Dermis blood vessel endothelial cell (primary cell): ENCODE measurements at regions not wholly inside any gene's neighbourhood (a gene's known extent, or its start where the extent isn't known, plus 50 kb on each side); places are given as distances from the start of the nearest gene placed in this dataset.
A peak's percentile ranks its signal among the peaks of the same experiment; 100 is the strongest.

Experiments used
- DNase-seq: peaks from one replicate; pipeline ENCODE4 v3.0.0; 2010

DNA sequence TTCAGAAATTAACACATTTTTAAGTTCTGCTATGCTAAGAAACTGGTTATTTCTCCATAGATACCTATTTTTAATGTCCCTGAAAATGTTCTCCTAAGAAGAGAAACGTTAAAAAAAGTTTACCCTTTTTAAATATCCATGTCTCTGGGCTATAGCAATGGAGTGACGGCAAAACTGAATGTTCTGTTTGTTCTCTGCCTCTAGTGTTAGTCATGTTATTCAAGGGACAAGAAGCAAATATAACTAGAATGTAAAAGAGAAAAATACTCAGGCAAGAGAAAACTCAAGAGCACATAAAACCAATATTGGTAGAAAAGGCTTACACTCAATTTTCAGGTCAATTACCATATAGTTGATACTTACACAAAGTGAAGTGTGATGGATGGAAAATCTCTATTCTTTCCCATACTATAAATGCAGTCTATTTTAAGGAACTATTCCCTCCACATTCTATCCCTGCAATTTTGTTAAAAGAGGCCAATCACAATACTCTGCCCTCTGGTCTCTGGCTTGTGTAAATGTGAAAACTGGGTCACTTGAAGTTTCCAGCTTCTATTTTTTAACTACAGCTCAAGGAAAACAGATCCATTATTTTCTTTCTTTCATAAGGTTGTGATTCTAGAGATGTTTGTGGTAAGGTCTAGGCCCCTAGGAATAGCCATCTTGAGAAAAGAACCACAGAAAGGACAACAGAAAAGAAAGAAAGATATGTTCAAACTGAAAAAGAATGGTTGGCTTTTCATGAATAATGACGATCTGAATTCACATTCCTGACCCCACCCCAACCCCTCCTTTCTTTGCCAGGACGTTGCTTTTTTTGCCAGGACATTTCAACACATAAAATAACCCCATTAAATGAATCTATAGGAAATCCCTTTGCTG lies 200.3 kb upstream of the FAM83B start:
- DNase-seq = no peak

- DNase-seq = peak; percentile 48
Measured at GRCh38 chr6:54646951-54647664, 199.5 kb upstream of the FAM83B start.

- no peak for DNase-seq
Measured at GRCh38 chr6:54654381-54654780, 192.2 kb upstream of the FAM83B start.

GRCh38 chr6:54655162-54655561 lies 191.4 kb upstream of the FAM83B start:
- DNase-seq = no peak

DNA sequence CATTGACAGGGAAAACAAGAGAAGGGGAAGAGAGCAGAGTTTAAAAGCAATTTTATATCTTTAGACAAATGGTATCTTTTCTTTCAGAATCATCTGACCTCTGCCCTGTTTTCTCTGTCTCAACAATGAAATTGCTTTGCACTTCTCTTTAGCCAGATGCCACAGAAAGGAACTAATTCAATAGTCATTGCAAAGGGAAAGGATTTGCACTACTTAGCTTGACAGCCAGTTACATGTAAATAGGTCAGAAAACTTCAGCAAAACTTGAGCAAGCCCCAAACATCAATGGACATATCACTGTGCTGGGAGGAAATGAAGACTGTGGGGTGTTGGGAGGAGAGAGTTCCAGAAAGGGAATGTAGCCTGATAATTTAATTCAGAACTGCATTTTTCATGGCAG lies 181.3 kb upstream of the FAM83B start:
- no peak for DNase-seq

- DNase-seq = no peak
Measured at GRCh38 chr6:54680531-54680930, 166.0 kb upstream of the FAM83B start.

DNA sequence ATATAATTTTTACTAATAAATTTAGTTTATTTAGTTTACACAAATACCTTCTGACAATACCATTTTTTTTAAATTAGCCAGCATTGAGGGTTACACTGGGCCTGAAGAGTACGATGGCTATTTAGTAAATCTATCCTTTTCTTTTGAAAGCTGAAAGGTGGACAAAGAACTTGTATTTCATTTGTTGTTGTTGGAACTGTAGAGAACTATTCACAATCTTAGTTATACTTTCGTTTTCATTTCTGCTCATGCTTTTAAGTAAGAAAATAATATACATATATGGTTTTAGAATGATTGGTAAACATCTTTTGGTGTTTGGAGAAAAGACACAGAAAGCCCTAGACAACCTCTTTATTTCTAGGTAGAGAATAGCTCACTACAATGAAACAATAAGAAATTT lies 165.3 kb upstream of the FAM83B start:
- no peak for DNase-seq

DNA sequence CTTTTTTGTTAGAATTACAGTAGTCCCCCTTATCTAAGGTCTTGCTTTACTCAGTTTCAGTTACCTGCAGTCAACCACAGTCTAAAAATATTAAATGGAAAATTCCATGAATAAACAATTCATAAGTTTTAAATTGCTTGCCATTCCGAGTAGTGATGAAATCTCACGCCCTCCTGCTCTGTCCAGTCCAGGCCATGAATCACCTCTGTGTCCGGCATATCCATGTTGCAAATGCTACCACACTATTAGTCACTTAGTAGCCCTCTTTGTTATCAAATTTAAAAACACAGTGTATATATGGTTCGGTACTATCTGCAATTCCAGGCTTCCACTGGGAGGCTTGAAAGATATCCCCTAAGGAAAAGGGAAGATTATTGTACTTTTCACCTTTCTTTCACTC lies 164.6 kb upstream of the FAM83B start:
- DNase-seq = peak; percentile 37

DNA sequence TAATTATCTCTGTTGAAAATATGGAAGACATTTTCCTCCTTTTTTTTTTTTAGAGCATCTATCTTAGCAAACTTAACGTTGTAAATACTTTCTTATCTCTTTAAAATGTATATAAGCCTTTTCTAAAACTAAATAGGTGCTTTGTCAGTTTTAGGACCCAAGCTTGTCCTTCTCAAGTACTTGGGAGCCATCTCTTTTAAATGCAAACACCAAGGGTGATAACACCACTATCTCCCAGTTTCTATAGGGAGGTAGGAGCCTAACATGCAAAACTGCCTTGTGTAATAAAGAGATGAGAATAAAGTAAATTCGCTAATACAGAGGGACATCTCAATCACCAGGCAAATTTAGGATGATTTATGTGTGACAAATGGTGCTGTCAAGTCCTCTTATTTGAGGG lies 157.0 kb upstream of the FAM83B start:
- DNase-seq = no peak

DNA sequence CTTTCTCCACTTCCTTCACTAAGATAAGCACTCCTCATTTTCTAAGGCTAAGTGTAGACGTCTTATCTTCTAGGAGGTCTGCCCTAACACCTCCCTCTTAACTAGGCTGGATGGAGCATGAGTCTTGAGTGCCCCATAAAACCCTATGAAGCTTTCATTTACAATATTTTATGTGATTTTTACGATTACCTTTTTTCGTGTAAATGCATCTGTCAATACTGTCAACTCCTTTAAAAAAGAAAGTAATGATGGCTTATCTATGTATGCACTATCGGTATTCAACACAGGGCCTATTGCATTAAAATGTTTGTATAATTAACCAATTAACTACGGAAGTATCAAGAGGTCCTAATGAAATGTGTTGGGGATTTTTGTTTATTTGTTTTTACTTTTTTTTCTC lies 156.0 kb upstream of the FAM83B start:
- DNase-seq = no peak

DNA sequence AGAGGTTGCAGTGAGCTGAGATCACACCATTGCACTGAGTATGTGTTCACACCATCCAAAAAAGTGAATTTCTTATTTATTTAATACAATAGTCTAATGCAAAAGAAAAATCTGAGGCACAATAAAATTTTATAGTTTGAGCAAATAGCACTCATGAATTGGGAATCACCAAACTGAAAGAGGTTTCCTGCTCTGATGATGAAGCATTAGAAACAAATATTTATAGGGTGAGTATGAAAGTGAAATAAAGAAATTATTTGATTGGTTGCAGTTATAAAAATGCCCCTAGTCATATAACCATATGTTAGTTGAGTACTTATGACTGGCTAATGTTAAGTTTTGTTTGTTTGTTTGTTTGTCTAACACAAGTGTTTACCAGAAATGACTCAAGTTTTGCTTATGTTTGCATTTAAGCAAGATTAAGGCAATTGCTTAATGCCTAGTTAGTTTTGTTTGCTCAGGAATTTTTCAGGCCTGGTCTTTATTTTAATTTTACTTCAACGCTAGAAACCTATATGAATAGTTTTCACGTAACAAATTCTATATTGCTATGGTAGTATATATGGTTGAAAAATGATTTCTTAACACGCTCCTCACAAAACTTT lies 151.5 kb upstream of the FAM83B start:
- DNase-seq = no peak

DNA sequence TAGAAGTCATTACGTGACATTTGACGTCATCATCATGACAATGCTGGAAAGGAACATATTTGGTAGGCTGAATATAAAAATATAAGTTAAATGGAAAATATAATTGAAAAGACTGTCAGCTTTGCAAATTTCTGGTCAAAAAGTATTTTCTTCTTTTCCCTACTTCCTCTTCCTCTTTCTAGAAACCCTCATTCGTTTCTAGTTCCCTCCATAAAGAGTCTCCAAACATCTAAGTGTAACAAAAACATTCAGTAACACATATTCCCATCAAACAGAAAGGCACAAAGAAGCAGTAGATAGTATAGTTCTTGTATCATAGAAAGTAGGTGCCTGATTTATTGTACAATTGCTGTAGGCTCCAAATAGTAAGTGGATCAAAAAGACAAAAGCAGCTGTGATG lies 150.8 kb upstream of the FAM83B start:
- DNase-seq = no peak

DNA sequence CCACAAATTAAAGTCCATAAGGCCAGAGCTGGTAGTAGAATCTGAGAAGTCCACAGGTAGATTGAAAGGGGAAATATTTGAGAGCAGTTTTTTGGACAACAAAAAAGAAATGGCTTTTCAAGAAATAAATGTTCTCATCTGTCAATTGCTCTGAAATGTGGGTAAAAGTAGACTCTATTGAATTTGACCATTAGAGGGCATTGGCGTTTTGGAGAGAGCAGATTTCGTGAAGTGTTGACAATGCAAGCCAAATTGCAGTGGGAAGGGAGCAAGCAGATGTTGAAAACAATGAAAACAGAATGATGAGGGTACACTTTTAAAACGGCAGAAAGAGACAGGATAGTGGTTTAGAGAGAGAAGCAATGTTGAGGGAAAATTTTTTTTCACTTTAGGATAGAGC lies 149.1 kb upstream of the FAM83B start:
- DNase-seq = no peak

GRCh38 chr6:54698974-54699373 lies 147.6 kb upstream of the FAM83B start:
- no peak for DNase-seq

GRCh38 chr6:54700158-54700557 lies 146.4 kb upstream of the FAM83B start:
- DNase-seq = no peak

DNA sequence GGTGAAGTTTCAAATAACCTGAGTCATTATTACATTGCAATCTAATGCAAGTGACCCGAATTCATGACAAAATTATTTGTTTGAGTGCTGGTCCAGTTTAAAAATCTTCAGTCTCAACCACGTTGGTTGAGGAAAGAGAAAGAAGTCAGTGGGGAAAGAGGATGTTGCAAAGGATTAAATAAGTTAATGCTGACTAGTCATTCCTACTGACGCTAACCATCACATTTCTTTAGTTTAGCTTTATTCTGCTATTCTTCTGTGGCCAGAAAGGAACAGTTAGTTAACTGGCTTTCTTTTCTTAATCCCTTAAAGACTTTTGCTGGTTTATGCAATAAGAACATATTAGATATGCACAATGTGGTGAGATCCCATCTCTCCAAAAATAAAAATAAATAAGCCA lies 143.8 kb upstream of the FAM83B start:
- DNase-seq = no peak

DNA sequence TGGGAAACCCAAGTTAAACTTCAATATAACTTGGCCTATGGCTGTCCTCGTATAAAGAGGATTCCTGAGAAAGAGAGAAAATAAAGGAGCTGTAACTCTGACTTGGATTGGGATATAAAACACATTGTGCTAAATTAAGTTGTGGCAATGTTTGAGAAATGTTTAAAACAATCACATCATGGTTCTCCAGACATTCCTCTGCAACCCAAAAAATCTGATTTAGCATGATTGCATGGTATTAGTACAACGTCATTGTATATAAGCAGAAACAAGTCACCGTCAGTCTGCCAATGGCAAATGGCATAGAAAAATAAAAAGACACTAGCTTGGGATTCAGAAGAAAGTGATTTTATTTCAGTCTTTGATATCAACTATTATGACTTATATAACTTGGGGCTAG lies 140.2 kb upstream of the FAM83B start:
- no peak for DNase-seq

GRCh38 chr6:54706844-54707605 lies 139.5 kb upstream of the FAM83B start:
- DNase-seq = no peak

DNA sequence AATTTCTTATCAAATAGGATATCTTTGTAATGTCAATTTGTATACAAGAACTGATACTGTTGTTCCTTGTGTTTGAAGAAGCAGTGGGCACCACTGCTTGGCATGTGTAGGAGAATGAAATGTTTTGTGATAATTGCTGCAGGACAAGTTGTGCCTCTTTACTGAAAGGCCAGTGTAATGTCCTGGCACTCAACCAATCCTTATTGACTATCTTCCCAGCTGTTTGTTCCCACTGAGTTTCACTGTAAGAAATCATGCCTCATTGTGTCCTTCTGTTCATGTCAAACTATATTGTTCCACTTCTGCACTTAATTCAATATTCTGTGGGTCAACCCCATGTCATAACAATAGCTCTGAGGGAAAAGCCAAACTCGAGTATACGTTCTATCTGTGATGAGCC lies 136.1 kb upstream of the FAM83B start:
- DNase-seq = no peak

- DNase-seq = no peak
Measured at GRCh38 chr6:54716010-54716409, 130.6 kb upstream of the FAM83B start.

DNA sequence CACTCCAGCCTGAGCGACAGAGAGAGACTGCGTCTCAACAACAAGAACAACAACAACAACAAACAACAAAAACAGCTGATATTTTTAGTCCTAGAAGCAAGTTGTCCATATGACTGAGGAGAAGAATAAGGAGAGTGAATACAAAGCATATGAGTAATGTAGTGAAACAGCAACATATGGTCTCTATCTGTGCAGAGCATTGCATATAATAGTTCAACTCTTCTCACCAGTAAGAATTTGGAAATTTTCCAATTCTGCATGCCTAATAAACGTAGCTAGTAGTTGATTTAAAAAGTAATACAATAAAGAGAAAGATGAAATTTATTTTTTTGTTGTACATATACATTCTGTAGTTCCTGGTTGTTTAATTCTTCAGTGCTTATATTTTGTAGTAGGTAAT lies 129.7 kb upstream of the FAM83B start:
- no peak for DNase-seq

GRCh38 chr6:54717849-54718455 lies 128.6 kb upstream of the FAM83B start:
- DNase-seq = peak; percentile 75
